ENCODE measurements at regions not wholly inside any gene's neighbourhood (a gene's known extent, or its start where the extent isn't known, plus 50 kb on each side); places are given as distances from the start of the nearest gene placed in this dataset.
"Not testable (repeated sequence)": the region's sequence is repeated elsewhere in the genome, so short reads cannot be mapped to it uniquely, and the experiment has no call there.

DNA sequence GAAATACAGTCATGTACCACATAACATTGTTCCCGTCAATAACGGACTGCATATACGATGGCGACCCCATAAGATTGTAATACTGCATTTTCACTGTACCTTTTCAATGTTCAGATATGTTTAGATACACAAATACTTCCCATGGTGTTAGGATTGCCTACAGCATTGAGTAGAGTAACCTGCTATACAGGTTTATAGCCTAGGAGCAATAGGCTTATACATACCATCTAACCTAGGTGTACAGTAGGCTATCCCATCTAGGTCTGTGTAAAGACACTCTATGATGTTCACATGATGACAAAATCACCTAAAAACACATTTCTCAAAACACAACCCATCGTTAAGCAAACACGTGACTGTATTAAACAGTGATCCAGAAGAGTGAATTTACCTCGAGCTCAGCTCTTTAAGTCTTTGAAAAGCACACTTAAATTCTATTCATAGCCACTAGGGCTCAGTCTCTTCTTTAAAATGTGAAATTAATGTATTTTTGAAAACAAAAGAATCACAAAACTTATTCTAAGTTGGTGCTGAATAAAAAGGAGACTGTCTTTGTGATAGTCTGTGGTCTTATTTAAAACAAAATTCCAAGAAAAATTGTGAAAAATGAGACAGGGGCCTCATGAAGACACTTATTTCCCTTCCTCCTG lies 239.1 kb upstream of the ARID2 start:
- DNase-seq = no peak

- DNase-seq = no peak
Observed at GRCh38 chr12:45494279-45494678, 235.2 kb upstream of the ARID2 start.

- DNase-seq = no peak
Observed at GRCh38 chr12:45498645-45499044, 230.9 kb upstream of the ARID2 start.

DNA sequence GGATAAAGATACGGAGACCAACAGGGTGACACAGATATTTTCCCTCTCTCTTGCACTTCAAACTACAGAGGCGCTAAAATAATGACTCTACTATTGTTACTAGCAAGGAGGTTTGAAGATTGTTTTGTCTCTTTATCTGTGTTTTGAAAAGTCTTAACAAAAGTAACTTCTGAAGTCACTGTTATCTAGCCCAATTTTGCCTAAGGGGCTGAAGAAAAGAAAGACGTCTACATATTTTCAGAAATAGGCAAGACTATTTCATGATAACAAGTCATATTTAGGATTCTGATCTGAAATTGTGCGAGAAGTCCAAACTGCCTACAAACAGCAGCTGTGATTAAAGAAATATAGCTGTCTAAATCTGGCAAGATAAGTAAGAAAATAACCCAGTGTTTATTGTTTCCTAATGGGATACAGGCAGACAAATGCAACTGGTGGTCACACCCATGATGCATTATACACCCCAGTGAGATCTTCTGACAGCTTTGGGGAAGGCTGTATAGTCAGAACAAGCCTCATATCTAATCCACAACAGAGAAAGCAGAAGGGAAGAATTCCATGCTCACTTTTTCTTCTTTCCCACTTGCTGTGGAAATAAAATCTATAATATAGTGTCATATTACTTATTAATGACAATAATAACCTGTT lies 226.9 kb upstream of the ARID2 start:
- DNase-seq = no peak

DNA sequence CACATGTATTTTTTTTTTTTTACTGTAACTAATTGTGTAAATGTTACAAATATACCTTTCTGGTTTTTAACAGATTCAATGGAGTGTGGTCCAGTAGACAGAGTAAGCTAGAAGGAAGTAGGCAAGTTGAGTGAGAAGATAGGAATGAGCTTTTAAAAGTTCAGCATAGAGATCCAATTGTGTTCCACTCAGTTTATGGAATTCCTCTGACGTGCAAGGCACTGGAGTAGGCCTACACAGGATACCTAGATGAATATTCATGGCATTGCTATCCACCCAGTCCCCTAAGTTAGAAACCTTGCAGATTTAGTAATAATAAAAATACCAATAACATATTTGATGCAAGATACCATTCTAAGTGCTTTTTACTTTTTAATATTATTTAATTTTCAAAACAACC lies 225.6 kb upstream of the ARID2 start:
- DNase-seq = no peak

DNA sequence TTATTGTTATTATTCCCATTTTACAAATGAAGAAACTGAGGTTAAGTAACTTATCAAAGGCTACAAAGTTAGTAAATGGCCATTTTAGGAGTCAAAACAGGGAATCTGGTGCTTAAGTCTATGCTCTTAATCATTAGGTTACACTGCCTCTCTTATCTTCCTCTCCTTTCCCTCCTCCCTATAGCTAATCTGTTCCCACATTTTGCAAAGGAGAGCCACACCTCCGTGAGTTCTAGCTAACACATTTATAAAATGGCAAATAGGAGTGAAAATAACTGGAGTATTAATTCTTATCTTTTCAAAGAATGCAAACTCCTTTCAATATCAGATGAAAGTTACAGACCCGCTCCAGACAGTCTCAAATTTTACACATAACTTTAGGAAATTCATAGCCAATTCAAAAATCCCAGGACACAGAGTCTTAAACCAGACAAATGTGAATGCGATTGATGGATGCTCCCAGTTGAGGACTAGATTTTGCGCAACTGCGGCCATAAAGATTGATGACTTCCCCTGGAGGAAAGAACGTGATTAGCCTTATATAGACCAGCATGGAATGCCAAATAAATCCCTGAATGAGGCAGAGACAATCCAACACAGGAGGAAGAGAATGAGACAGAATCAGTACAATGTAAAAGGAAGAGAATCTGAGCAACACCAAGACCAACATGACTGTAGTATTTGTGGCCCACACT lies 225.0 kb upstream of the ARID2 start:
- DNase-seq = no peak

DNA sequence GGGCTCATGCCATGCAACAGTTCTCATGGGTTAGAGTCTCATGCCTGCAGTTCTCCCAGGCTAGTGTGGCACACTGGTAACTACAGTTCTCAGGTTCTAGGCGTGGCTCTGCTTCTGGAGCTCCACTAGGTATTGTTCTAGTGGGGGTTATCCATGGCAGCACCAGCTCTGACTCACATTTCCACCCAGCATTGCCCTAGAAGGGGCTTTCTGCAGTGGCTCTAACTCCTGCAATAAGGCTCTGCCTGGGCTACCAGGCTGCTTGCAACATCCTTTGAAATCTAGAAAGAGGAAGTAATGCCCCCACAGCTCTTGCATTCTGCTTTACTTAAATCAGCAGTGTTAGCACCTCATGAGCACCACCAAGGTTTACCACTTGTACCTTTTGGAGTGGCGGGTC lies 220.3 kb upstream of the ARID2 start:
- DNase-seq = no peak

DNA sequence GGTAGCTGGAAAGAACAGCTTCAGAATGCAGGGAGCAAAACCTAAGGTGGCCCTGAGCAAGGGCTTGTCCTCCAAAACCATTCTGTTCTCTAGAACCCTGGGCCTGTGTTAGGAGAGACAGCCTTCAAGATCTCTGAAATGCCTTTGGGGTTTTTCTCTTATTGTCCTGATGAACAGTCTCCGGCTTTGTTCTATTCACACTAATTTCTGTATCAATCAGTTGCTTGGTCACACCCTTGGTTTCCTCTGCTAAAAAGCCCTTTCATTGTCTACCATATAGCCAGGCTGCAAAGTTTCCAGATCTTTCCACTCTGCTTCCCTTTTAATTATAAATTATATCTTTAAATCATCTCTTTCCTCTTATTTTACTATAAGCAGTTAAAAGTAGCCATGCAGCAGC lies 219.9 kb upstream of the ARID2 start:
- DNase-seq = no peak

DNA sequence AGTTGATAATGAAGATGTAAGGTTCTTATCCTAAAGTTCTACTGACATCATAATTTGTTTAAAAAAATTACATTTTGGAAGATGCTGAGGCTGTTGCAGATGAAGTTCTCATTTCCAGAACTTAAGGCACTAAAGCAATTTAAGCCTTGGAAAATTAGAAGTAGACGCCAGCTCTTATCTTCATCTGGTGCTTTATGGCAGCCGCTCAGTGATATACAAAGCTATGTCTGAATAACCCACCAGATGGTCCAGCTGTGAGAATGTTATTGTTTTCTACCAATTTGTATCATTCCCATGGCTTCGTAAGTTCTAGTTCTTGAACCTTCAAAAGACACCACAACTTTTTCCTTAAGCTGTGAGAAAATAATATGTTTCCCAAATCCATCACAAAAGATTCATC lies 212.1 kb upstream of the ARID2 start:
- no peak for DNase-seq

DNA sequence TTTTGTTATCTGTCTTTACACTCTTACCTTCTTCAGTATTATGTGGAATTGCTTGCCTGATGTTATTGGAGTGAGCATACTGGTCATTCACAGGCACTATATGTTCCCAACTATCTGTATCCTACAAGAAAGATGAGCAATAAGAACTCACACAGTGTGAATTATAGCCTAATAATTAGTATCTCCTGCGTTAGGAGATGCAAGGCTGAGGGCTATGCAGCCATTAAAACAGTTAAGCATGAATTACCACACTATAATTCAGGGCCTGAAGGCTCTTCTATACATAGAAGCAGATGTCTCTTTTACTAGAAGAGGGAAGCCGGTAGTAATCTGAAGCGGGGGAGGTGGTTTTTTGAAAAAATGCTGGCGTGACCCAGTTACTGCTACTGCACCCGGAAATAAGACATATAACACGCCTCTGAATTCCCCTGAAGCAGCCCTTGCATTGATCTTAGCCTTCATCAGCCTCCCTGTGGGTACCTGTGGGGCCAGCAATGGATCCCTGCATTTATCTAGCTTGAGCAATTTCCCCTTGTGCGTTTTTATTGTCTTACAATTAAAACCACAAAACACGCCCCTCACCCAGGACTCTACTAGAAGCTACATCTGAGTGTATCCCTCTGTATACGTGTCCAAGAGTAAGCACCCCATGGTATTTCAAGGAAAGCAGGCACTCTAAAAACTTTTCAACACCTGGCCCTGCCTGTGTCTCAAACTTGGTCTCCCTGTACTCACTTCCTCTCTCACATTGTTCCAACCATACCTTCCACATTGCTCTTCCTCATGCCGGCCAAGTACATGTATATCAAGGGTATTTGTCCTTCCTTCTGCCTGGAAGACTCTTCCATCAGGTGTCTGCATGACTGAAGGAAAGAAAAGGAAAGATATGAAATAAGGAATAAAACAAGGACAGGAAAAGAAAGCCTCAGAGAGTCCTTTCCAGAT lies 210.9 kb upstream of the ARID2 start:
- no peak for DNase-seq

DNA sequence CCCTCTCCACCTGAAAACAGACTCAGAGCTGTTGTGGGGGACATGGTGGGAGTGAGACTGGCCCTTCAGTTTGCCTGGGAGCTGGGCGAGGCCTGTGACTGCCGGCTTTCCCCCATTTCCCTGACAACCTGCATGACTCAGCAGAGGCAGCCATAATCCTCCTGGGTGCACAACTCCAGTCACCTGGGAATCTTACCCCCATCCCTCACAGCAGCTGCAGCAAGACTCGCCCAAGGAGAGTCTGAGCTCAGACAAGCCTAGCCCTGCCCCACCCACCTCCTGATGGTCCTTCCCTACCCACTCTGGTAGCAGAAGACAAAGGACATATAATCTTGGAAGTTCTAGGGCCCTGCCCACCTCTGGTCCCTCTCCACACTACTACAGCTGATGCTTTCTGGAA lies 207.3 kb upstream of the ARID2 start:
- DNase-seq = no peak

- not testable (repeated sequence) for DNase-seq
Observed at GRCh38 chr12:45526823-45527222, 202.7 kb upstream of the ARID2 start.

DNA sequence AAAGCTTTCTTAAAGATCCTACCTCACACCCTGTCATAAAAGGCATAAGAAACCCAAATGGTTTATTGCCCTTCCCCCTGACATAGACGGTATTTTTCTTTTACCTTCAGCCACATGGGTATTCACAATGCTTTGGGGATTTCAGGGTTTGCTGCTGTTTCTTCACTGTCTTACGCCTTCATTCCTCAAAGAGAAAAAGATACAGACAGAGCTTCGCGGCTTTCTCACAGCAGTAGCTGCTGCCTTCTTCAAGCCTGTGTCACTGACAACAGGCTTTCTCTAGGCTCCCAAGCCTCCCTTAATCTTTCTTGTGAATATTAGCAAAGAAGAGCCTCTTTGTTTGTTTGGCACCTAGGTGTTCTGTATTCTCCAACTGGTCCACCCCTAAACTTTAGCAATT lies 197.4 kb upstream of the ARID2 start:
- no peak for DNase-seq

DNA sequence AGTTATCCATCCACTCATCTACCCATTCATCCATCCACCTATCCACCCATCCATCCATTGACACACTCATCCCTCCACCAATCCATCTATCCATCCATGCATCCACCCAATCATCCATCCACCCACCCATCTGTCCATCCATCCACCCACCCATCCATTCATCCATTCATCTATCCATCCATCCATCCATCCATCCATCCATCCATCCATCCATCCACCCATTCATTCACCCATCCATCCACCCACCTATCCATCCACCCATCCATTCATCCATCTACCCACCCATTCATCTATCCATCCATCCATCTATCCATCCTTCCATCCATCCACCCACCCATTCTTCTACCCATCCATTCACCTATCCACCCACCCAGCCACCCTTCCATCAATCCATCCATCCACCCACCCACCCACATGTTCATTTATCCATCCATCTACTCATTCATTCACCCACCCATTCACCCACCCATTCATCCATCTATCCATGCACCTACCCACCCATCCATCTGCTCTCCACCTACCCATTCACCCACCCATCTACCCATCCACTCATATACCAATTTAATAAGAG lies 193.8 kb upstream of the ARID2 start:
- DNase-seq = no peak

DNA sequence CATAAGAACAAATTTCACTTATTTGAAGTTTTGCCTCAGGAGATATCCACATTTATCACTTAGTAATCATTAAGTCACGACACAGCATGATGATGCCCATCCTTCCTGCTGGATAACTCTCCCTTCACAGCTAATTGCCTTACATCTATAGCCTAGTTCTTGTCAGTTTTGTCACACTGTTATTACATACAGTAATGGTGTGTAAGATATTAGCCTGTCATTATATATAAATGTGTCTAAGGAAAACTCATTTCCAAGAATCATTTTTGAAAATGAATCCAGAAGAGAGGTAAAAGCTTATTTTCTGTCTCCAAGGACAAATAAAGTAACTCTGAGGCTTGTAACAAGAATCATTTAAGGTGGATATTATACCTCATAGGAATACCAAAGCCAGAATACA lies 193.2 kb upstream of the ARID2 start:
- DNase-seq = no peak

- DNase-seq = no peak
Observed at GRCh38 chr12:45540661-45541341, 188.7 kb upstream of the ARID2 start.

DNA sequence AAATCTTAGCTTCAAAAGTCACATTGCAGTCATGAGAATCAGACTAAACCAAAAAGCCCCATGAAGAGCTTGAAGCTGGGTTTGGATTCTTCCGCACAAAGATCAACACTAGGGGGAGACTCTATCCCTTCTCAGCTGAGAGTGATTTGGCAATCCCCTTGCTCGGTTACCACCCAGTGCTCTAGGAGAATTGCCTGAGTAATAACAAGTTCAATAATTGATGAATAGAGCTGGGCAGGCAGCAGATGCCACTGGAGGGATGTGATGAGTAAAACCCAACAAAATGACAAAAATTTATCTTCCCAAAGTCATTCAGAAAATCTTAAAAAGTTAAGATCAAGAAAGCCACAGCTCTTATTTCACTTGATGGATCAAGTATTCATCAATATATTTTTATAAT lies 185.6 kb upstream of the ARID2 start:
- DNase-seq = peak; percentile 55

DNA sequence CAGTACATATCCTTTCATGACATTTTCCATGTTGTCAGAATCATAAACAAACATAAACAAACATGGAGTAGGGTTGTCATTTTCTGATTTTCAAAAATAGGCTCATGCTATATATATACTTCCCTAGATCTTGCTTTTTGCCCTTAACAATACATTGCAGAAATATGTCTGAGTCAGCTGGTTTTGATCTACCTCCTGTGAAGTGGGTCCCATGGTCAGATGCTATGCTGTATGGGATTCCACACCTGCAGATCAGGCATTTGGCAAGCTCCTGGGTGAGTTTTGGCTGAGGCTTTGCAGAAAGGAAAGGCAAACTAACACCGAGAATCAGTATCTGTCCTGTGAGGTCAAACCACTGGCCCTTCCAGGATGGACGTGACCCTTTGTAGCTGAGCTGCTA lies 183.0 kb upstream of the ARID2 start:
- no peak for DNase-seq

GRCh38 chr12:45547132-45547531 lies 182.4 kb upstream of the ARID2 start:
- no peak for DNase-seq

GRCh38 chr12:45547822-45548221 lies 181.7 kb upstream of the ARID2 start:
- DNase-seq = no peak

DNA sequence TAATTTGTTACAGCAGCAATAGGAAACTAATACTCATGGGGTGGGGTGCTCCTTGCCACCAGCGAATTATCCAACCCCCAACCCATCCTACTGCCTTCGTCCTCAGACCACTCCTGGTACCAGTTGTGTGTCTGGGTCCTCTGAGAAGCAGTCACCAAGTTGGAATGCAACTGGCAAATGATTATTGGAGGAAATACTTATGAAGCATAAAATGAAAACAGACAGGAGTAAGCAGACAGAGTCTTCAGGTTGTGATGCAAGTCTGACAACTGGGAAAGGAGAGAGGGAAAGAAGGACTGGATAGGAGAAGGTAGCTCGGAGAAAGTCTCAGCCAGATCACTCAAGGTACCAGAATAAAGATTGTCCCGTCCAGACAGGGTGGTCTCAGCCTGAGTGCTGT lies 181.1 kb upstream of the ARID2 start:
- no peak for DNase-seq

DNA sequence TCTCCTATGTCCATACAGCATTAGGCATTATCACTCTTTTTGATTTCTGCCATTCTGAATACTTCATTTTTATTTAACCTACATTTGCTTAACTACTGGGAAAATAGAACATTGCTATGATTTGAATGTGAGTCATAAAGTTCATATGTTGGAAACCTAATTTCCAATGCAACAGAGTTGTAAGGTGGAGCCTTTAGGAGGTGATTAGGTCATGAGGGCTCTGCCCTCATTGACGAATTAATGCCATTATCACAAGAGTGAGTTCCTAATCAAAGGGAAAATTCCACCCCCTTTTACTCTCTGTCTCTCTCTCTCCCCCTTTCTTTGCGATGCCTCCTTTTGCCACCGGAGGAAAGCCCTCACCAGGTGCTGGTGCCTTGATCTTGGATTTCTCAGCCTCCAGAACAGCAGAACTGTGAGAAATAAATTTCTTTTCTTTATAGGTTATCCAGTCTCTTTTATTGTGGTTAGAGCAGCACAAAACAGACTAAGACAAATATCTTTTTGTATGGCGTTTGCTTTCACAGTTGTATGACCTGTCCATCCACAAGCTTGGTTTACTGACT lies 180.1 kb upstream of the ARID2 start:
- DNase-seq = no peak

All from COR-L47 (cell line).